ENCODE measurements at regions not wholly inside any gene's neighbourhood (a gene's known extent, or its start where the extent isn't known, plus 50 kb on each side); places are given as distances from the start of the nearest gene placed in this dataset.

- ATAC-seq (ENCODE audit: insufficient read depth, low FRiP score), result no peak
- Histone ChIP-seq H3K4me3 (no peak overlapping the region), H3K9me3 (ENCODE audit: control insufficient read depth in 4 of 4, insufficient read depth in 3 of 4, low read length in 3 of 4) (peaks cover 0 to 11% (median 0%) of the 10 kb centered on the region in 4 donors), H3K27me3 (ENCODE audit: control insufficient read depth in 3 of 3, insufficient read depth in 3 of 3, low read length in 2 of 3) (peaks cover 0 to 11% (median 0%) of the 10 kb centered on the region in 3 donors), H3K9ac (ENCODE audit: insufficient read depth in 1 of 2, low read length in 2 of 2) (no peak overlapping the region), H3K36me3 (ENCODE audit: control insufficient read depth in 4 of 4, insufficient read depth in 4 of 4, low read length in 4 of 4) (no peaks in the 10 kb centered on the region), H3K27ac (ENCODE audit: low read depth in 1 of 2, low read length in 1 of 2) (no peak overlapping the region), H3K4me1 (ENCODE audit: control insufficient read depth in 5 of 5, insufficient read depth in 5 of 5, low read length in 5 of 5) (no peaks in the 10 kb centered on the region)
- no peak for DNase-seq
- TF ChIP-seq, protein P1, sequence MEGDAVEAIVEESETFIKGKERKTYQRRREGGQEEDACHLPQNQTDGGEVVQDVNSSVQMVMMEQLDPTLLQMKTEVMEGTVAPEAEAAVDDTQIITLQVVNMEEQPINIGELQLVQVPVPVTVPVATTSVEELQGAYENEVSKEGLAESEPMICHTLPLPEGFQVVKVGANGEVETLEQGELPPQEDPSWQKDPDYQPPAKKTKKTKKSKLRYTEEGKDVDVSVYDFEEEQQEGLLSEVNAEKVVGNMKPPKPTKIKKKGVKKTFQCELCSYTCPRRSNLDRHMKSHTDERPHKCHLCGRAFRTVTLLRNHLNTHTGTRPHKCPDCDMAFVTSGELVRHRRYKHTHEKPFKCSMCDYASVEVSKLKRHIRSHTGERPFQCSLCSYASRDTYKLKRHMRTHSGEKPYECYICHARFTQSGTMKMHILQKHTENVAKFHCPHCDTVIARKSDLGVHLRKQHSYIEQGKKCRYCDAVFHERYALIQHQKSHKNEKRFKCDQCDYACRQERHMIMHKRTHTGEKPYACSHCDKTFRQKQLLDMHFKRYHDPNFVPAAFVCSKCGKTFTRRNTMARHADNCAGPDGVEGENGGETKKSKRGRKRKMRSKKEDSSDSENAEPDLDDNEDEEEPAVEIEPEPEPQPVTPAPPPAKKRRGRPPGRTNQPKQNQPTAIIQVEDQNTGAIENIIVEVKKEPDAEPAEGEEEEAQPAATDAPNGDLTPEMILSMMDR (IDR thresholded peaks at IDR 0.05; ENCODE audit: control extremely low read depth, extremely low read depth), result no peak
- 92 to 97% methylated on average over 9 of the region's 9 CpGs for WGBS, 2 donors
These were observed 75.5 kb downstream of the HMX1 start for GRCh38 chr4:8796096-8796495.

GRCh38 chr4:8795140-8795539, 76.5 kb downstream of the HMX1 start:
- Histone ChIP-seq H3K9ac (ENCODE audit: insufficient read depth in 1 of 2, low read length in 2 of 2) (no peak overlapping the region), H3K36me3 (ENCODE audit: control insufficient read depth in 4 of 4, insufficient read depth in 4 of 4, low read length in 4 of 4) (no peaks in the 10 kb centered on the region), H3K9me3 (ENCODE audit: control insufficient read depth in 4 of 4, insufficient read depth in 3 of 4, low read length in 3 of 4) (peaks cover 0 to 13% (median 0%) of the 10 kb centered on the region in 4 donors), H3K4me3 (no peak overlapping the region), H3K27me3 (ENCODE audit: control insufficient read depth in 3 of 3, insufficient read depth in 3 of 3, low read length in 2 of 3) (peaks cover 0 to 14% (median 3%) of the 10 kb centered on the region in 3 donors), H3K27ac (ENCODE audit: low read depth in 1 of 2, low read length in 1 of 2) (no peak overlapping the region), H3K4me1 (ENCODE audit: control insufficient read depth in 5 of 5, insufficient read depth in 5 of 5, low read length in 5 of 5) (no peaks in the 10 kb centered on the region)
- 44 to 72% methylated on average over 12 of the region's 12 CpGs for WGBS, 2 donors
- no peak for DNase-seq
- TF ChIP-seq, protein P1 (IDR thresholded peaks at IDR 0.05; ENCODE audit: control extremely low read depth, extremely low read depth), result no peak
- ATAC-seq (ENCODE audit: insufficient read depth, low FRiP score), result no peak

DNA sequence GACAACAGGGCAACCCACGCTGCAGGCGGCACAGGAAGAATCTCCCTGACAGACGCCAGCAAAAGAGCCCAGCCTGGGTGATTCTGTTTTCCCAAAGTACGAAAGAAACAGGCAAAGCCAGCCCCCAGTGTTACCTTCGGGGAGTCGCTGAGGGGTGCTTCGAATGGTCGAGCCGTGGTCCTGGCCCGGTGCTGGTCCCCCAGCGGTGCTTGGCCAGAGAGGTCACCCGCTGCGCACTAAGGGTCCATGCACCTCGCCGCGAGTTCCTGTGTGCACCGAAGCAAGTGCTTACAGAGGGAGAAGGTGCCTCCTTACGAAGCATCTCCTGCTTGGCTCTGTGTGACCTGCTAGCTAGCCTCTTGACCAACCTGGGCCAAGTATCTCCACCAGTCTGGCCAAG, 77.1 kb downstream of the HMX1 start:
- TF ChIP-seq, protein P1 (IDR thresholded peaks at IDR 0.05; ENCODE audit: control extremely low read depth, extremely low read depth), result no peak

GRCh38 chr4:8793571-8794160, 78.0 kb downstream of the HMX1 start:
- Histone ChIP-seq H3K27me3 (ENCODE audit: control insufficient read depth in 3 of 3, insufficient read depth in 3 of 3, low read length in 2 of 3) (peaks cover 0 to 14% (median 3%) of the 10 kb centered on the region in 3 donors), H3K4me1 (ENCODE audit: control insufficient read depth in 5 of 5, insufficient read depth in 5 of 5, low read length in 5 of 5) (no peaks in the 10 kb centered on the region), H3K36me3 (ENCODE audit: control insufficient read depth in 4 of 4, insufficient read depth in 4 of 4, low read length in 4 of 4) (no peaks in the 10 kb centered on the region), H3K9me3 (ENCODE audit: control insufficient read depth in 4 of 4, insufficient read depth in 3 of 4, low read length in 3 of 4) (peaks cover 0 to 13% (median 0%) of the 10 kb centered on the region in 4 donors), H3K27ac (ENCODE audit: low read depth in 1 of 2, low read length in 1 of 2) (no peak overlapping the region), H3K9ac (ENCODE audit: insufficient read depth in 1 of 2, low read length in 2 of 2) (no peak overlapping the region), H3K4me3 (no peak overlapping the region)
- ATAC-seq (ENCODE audit: insufficient read depth, low FRiP score) (no peak), DNase-seq (no peak)
- 79 to 82% methylated on average over 11 of the region's 11 CpGs for WGBS, 2 donors
- TF ChIP-seq, protein P1 (IDR thresholded peaks at IDR 0.05; ENCODE audit: control extremely low read depth, extremely low read depth), result no peak

More for the DNA sequence above, 77.1 kb downstream of the HMX1 start:
- Histone ChIP-seq H3K4me1 (ENCODE audit: control insufficient read depth in 5 of 5, insufficient read depth in 5 of 5, low read length in 5 of 5) (no peaks in the 10 kb centered on the region), H3K9me3 (ENCODE audit: control insufficient read depth in 4 of 4, insufficient read depth in 3 of 4, low read length in 3 of 4) (peaks cover 0 to 13% (median 0%) of the 10 kb centered on the region in 4 donors), H3K9ac (ENCODE audit: insufficient read depth in 1 of 2, low read length in 2 of 2) (no peak overlapping the region), H3K36me3 (ENCODE audit: control insufficient read depth in 4 of 4, insufficient read depth in 4 of 4, low read length in 4 of 4) (no peaks in the 10 kb centered on the region), H3K4me3 (no peak overlapping the region), H3K27me3 (ENCODE audit: control insufficient read depth in 3 of 3, insufficient read depth in 3 of 3, low read length in 2 of 3) (peaks cover 0 to 14% (median 3%) of the 10 kb centered on the region in 3 donors), H3K27ac (ENCODE audit: low read depth in 1 of 2, low read length in 1 of 2) (no peak overlapping the region)
- 89 to 91% methylated on average over 18 of the region's 18 CpGs for WGBS, 2 donors
- ATAC-seq (ENCODE audit: insufficient read depth, low FRiP score) (no peak), DNase-seq (no peak)

All from lung (tissue), 11 donors.